Inflammatory macrophage treated with lipopolysaccharide for 4 hours (primary cell): ENCODE measurements at regions not wholly inside any gene's neighbourhood (a gene's known extent, or its start where the extent isn't known, plus 50 kb on each side); places are given as distances from the start of the nearest gene placed in this dataset.
"Not testable (repeated sequence)": the region's sequence is repeated elsewhere in the genome, so short reads cannot be mapped to it uniquely, and the experiment has no call there.

Experiments used
- DNase-seq: peaks from one replicate; pipeline ENCODE4 v3.0.0-alpha.2; 2020

DNA sequence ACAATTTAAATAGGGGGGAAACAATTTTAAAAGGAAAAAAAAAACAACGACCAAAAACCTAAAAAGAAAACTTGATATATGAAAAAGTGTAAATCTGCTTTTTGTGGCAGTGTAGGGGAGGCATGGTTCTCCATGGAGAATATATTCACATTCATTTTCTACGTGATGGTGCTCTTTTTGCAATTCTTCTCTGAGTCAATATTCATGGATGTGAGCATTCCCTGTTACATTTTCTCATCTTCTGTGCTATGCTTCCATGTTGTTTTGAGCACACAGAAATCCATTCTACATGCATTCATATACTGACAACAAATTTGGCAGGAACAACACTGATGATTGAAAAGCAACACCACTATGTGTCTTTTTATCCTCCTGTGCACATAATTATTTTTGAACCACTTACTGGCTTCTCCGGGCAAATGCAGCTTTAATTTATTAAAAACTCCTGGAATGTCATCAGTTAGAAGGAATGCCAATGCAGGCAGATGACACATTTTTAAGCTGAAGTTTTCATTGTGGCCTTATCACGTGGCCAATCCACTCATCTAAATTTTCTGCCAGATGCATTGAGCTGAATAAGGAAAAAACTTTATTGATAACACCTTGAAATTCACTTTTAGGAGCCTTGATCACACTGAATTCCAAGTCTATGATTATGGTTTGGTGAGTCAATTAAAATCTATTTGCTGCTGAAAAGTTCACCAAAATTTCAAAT, 590.6 kb downstream of the NUF2 start:
- DNase-seq = no peak

DNA sequence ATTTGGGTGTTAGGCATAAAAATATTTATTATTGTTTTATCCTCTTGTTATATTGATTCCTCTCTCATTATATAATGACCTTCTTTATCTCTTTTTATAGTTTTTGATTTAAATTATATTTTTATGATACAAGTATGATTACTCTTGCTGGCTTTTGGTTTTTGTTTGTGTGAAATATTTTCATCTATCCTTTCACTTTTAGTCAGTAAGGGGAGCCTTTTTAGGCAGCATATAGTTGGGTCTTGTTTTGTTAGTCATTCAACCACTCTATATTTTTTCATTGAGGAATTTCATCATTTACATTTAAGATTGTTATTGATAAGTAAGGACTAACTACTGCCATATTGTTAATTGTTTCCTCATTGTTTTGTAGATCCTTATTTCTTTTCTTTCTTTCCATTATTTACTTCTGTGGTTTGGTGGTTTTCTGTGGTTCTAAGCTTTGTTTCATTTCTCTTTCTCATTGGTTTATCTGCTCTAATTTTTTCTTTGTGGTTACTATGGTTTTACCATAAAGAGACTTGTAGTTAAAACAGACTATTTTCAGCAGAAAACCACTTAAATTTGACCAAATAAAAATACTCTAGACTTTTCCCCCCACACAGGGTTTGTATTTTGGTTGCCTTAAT, 593.1 kb downstream of the NUF2 start:
- DNase-seq = no peak

- DNase-seq = no peak
Measured at GRCh38 chr1:163922743-163923201, 601.0 kb downstream of the NUF2 start.

- no peak for DNase-seq
Measured at GRCh38 chr1:163924041-163924440, 602.3 kb downstream of the NUF2 start.

DNA sequence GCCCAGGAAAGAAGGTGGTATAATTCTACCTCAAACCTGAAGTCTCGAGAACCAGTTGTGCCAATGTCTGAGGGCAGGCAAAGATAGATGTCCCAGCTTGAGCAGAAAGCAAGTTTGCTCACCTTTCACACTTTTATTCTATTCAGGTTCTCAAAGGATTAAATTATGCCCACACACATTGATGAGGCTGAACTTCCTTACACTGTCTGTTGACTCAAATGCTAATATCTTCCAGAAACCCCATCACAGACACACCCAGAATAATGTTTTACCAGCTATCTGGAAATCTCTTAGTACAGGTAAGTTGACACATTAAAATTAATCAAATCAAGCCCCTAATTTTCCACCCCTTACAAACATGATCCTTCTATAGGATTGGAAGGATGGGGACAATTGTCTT, 605.7 kb downstream of the NUF2 start:
- no peak for DNase-seq

GRCh38 chr1:163928069-163928468, 606.3 kb downstream of the NUF2 start:
- DNase-seq = no peak

GRCh38 chr1:163928651-163929050, 606.9 kb downstream of the NUF2 start:
- no peak for DNase-seq

DNA sequence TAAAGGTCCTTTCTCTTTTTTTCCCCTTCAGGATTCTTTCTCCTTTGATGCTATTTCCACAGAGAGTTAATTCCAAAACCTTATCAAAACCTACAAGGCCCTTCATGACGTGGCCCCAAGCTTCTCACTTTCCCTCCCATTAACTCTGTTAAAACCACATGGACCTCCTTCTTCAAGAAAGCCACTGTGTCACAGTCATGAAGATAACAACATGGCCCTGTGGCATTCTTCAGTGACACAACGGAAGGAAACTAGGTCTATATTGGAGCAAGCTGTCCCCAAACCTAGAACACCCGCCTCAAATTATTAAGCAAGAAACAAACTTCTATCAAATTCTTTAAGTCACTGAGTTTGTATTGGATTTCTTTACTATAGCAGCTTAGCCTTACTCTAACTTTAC, 611.1 kb downstream of the NUF2 start:
- no peak for DNase-seq

GRCh38 chr1:163933437-163933836, 611.7 kb downstream of the NUF2 start:
- no peak for DNase-seq

DNA sequence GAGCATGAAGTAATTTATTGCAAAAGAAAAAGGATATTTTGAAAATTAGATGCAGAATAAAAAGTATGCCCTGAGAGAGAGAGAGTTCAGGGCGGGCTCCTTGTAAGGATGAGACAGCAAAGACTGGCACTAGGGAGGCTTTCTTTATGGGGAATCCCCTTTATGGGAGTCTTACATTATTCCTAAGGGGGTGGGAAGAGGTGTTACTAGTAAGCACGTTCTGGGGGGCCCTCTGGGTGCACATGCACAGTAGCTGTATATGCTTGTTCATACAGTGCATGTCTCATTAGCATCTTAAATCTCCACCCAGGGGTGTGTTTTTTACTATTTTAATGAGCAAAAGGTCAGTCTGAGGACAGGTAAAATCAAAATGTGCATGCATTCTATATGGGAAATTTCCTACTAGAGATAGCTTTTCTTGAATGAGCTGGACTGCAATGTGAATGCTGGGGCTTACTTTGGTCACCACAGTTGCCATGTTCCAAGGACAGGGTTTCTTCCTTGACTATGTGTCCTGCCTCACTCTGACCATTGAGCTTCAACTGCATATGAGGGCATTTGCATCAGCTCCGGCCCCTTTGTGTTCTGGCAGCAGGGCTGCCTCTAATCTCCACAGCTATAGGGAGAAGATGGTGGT, 614.1 kb downstream of the NUF2 start:
- DNase-seq = no peak

- DNase-seq = no peak
Measured at GRCh38 chr1:163959622-163960021, 599.4 kb upstream of the PBX1 start.

- DNase-seq = no peak
Measured at GRCh38 chr1:163970151-163970550, 588.8 kb upstream of the PBX1 start.

DNA sequence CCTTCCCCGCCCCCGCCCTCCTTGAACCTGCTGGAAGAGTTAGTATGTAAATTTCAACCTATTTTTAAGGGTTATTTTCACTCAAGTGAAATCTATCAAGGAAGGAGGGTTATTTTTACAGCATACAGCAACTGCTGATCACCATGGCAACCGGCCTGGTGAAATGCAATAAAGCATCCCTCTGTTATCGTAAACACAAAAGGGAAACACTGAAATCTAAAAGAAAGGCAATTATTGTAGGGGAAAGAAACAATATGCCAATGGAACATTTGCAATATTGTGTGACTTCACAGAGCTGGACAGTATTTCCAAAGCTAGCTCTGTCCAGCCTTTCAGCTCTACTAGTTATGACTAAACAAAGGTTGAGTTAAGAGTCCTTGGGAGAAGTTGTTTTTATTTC, 588.3 kb upstream of the PBX1 start:
- no peak for DNase-seq

- DNase-seq = no peak
Measured at GRCh38 chr1:163973586-163973985, 585.4 kb upstream of the PBX1 start.

GRCh38 chr1:163974120-163974519, 584.9 kb upstream of the PBX1 start:
- DNase-seq = no peak

- DNase-seq = no peak
Measured at GRCh38 chr1:163980394-163980793, 578.6 kb upstream of the PBX1 start.

DNA sequence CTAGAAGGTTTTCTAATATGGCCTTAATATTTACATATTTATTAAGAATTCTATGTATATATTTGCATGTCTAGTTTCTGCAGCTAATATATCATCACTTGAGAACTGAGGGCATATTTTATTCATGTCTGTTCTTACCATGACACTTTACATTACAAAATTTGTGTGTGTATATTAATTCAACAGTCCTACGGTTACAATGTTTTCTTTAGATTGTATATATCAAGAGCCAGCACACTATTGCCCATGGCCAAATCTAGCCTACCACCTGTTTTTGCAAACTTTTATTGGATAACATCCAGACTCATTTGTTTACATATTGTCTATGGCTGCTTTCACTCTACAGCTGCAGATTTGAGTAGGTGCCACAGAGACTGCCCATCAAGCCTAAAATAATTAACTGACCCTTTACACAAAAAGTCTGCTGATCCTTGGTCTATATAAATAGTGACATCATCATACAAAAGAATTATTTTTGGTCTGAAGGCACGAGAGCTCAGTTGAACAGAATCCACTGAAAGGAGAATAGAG, 577.4 kb upstream of the PBX1 start:
- DNase-seq = no peak

DNA sequence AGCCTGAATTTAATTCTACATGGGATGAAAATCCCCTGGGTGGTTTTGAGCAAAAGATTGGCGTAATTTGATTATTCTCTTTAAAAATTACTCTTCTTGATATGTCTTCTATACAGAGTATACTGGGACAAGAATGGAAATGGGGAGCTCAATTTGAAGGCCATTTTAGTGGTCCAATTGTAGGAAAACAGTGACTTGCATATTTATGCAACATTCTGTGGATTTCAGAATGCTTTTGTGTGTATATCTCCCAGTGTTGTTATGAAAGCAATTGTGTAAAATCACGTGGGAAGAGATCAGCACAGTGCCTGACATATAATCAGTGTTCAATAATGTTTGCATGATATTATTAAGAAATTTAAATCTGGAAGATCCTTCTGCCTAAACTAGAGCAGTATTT, 575.9 kb upstream of the PBX1 start:
- no peak for DNase-seq

- no peak for DNase-seq
Measured at GRCh38 chr1:163985700-163986099, 573.3 kb upstream of the PBX1 start.

GRCh38 chr1:163999131-163999530, 559.9 kb upstream of the PBX1 start:
- DNase-seq = no peak

DNA sequence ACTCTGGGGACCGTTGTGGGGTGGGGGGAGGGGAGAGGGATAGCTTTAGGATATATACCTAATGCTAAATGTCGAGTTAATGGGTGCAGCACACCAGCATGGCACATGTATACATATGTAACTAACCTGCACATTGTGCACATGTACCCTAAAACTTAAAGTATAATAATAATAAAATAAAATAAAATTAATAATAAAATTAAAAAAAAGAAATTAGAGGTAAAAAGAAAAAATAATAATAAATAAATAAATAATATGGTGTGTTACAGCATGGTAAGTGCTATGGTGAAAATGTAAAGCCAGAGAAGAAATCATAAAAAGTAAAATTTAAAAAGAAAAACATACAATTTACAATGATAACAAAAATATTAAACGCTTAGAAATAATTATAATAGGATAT, 552.8 kb upstream of the PBX1 start:
- not testable (repeated sequence) for DNase-seq

DNA sequence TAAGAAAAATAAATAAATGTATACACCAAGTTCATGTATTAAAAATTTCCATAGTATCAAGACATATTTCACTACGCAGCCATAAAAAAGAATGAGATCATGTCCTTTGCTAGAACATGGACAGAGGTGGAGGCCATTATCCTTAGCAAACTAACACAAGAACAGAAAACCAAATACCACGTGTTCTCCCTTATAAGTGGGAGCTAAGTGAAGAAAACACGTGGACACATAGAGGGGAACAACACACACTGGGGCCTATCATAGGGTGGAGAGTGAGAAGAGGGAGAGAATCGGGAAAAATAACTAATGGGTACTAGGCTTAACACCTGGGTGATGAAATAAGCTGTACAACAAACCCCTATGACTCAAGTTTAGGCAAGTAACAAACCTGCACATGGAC, 552.4 kb upstream of the PBX1 start:
- no peak for DNase-seq

DNA sequence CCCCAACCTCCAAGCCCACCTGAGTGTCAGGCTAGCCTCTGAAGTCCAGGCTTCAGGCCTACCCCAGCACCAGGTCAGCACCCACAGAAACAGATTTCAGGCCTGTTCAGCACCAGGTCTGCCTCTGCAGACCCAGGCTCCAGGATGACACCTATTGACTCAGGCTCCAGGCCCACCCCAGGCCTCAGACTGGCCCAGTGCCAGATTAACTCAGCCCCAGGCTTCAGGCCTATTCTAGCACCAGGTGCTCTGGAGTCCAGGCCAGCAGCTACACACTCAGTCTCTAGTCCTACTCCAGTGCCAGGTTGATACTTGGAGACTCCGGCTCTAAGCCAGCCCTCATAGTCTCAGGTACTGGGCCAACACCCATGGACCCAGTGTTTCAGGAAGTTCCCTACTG, 541.7 kb upstream of the PBX1 start:
- no peak for DNase-seq

GRCh38 chr1:164020391-164020790, 538.6 kb upstream of the PBX1 start:
- no peak for DNase-seq
